ENCODE measurements at regions not wholly inside any gene's neighbourhood (a gene's known extent, or its start where the extent isn't known, plus 50 kb on each side); places are given as distances from the start of the nearest gene placed in this dataset.
"Not testable (repeated sequence)": the region's sequence is repeated elsewhere in the genome, so short reads cannot be mapped to it uniquely, and the experiment has no call there.

- Histone ChIP-seq H3K27me3 (no peaks in the 10 kb centered on the region), H3K4me3 (no peak overlapping the region), H3K9me3 (ENCODE audit: low read depth) (no peaks in the 10 kb centered on the region), H3K4me1 (ENCODE audit: low read depth) (no peaks in the 10 kb centered on the region), H3K36me3 (no peaks in the 10 kb centered on the region), H3K27ac (no peak overlapping the region)
- DNase-seq (ENCODE audit: low read depth in 1 of 2, low spot score in 1 of 2): no peak
- TF ChIP-seq CTCF (IDR thresholded peaks at IDR 0.05; ENCODE audit: low read depth, low read length): no peak
Measured at GRCh38 chr1:229907884-229908638, 159.0 kb upstream of the GALNT2 start.

- no peaks in the 10 kb centered on the region for H3K36me3 ChIP-seq
- no peak overlapping the region for H3K27ac ChIP-seq
- no peak overlapping the region for H3K4me3 ChIP-seq
- DNase-seq (ENCODE audit: low read depth in 1 of 2, low spot score in 1 of 2): no peak
- no peak for TF ChIP-seq CTCF (IDR thresholded peaks at IDR 0.05; ENCODE audit: low read depth, low read length)
- H3K4me1 ChIP-seq (ENCODE audit: low read depth): no peaks in the 10 kb centered on the region
- no peaks in the 10 kb centered on the region for H3K9me3 ChIP-seq (ENCODE audit: low read depth)
- no peaks in the 10 kb centered on the region for H3K27me3 ChIP-seq
Measured at GRCh38 chr1:229908689-229909088, 158.3 kb upstream of the GALNT2 start.

- Histone ChIP-seq H3K4me1 (ENCODE audit: low read depth) (no peaks in the 10 kb centered on the region), H3K4me3 (no peak overlapping the region), H3K27ac (no peak overlapping the region), H3K27me3 (no peaks in the 10 kb centered on the region), H3K36me3 (no peaks in the 10 kb centered on the region), H3K9me3 (ENCODE audit: low read depth) (no peaks in the 10 kb centered on the region)
- DNase-seq (ENCODE audit: low read depth in 1 of 2, low spot score in 1 of 2): peak in 1 of 2 donors; percentile 8
- no peak for TF ChIP-seq CTCF (IDR thresholded peaks at IDR 0.05; ENCODE audit: low read depth, low read length)
Measured at GRCh38 chr1:229913489-229913888, 153.5 kb upstream of the GALNT2 start.

- H3K27me3 ChIP-seq; H3K4me3 ChIP-seq; H3K27ac ChIP-seq; DNase-seq (ENCODE audit: low read depth in 1 of 2, low spot score in 1 of 2); H3K4me1 ChIP-seq (ENCODE audit: low read depth); H3K36me3 ChIP-seq; H3K9me3 ChIP-seq (ENCODE audit: low read depth): not testable (repeated sequence)
Measured at GRCh38 chr1:229919488-229919887, 147.6 kb upstream of the GALNT2 start.

GRCh38 chr1:229920683-229921082 is 146.4 kb upstream of the GALNT2 start:
- Histone ChIP-seq H3K27me3 (no peaks in the 10 kb centered on the region), H3K27ac (no peak overlapping the region), H3K4me1 (ENCODE audit: low read depth) (no peaks in the 10 kb centered on the region), H3K36me3 (no peaks in the 10 kb centered on the region), H3K9me3 (ENCODE audit: low read depth) (no peaks in the 10 kb centered on the region), H3K4me3 (no peak overlapping the region)
- no peak for DNase-seq (ENCODE audit: low read depth in 1 of 2, low spot score in 1 of 2)
- no peak for TF ChIP-seq CTCF (IDR thresholded peaks at IDR 0.05; ENCODE audit: low read depth, low read length)

GRCh38 chr1:229922249-229922648 is 144.8 kb upstream of the GALNT2 start:
- TF ChIP-seq CTCF (IDR thresholded peaks at IDR 0.05; ENCODE audit: low read depth, low read length): no peak
- Histone ChIP-seq H3K4me1 (ENCODE audit: low read depth) (no peaks in the 10 kb centered on the region), H3K4me3 (no peak overlapping the region), H3K9me3 (ENCODE audit: low read depth) (no peaks in the 10 kb centered on the region), H3K36me3 (no peaks in the 10 kb centered on the region), H3K27me3 (no peaks in the 10 kb centered on the region), H3K27ac (no peak overlapping the region)
- DNase-seq (ENCODE audit: low read depth in 1 of 2, low spot score in 1 of 2): no peak
